H54 (cell line): ENCODE measurements at regions not wholly inside any gene's neighbourhood (a gene's known extent, or its start where the extent isn't known, plus 50 kb on each side); places are given as distances from the start of the nearest gene placed in this dataset.
"Not testable (repeated sequence)": the region's sequence is repeated elsewhere in the genome, so short reads cannot be mapped to it uniquely, and the experiment has no call there.

Experiments
- DNase-seq: peaks from one replicate; pipeline ENCODE4 v3.0.0; 2011; ENCODE audit warnings: low spot score, mixed read lengths; ENCODE audit not compliant: insufficient read length
- FAIRE-seq: peaks from 3 replicates; lab custom pipeline; 2011; peaks lifted over from hg19 to GRCh38; lab: Jason Lieb, UNC
- POLR2A ChIP-seq: IDR thresholded peaks from 2 replicates; pipeline ENCODE4 v1.6.1; 2011; ENCODE audit warnings: low read depth, mild to moderate bottlenecking, low read length

DNA sequence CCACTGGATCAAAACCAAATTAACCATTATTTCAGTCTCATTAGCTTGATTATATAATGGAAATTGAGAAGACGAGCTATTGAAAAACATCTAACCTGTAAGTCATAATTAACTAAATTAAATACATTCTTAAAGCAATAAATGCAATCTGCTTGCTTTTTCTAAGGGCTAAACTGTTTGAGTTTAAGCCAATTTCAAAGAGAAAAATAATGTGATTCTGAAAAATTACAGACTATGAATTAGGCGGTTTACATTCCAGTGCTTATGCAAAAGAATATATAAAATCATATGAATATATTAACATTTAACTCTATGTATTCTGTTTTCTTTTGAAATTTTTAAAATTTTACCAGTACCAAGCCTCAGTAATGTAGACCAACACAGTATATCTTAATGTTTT is 1349.4 kb downstream of the FSCB start:
- no peak for DNase-seq
- TF ChIP-seq POLR2A, result no peak
- FAIRE-seq, result no peak

DNA sequence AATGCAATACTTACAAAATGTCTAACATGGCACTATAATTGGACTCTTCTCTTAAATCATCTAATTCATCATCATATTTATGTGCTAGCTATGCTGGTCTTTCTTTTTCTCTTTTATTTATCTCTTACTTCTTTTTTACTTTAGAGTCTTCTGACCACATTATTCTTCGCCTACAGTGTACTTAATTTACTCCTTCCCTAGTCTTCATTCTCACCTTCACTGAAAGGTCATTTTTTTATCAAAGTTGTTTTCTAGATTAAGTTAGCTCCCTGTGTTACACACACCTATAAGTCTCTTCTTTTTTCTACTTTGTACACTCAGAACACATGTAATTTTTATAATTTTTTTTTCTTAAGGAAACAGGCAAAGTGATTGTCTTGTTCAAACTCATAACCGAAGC is 1351.2 kb downstream of the FSCB start:
- TF ChIP-seq POLR2A, result no peak
- no peak for FAIRE-seq
- DNase-seq, result no peak

DNA sequence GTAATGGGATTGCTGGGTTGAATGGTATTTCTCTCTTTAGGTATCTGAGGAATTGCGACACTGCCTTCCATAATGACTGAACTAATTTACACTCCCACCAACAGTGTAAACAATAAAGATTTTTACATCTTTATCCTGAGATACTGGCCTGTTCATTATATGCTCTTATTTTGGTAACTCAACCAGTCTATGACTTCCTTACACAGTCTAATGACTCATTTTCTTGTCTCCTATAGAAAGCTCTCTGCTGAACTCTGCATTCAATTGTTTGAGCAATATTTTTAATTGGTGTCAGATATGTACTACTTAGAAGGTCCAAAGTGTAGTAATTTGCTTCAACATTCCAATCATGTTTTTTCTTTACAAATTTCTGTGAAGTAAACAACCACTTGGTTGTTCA is 1351.8 kb downstream of the FSCB start:
- FAIRE-seq, result no peak
- TF ChIP-seq POLR2A, result no peak

DNA sequence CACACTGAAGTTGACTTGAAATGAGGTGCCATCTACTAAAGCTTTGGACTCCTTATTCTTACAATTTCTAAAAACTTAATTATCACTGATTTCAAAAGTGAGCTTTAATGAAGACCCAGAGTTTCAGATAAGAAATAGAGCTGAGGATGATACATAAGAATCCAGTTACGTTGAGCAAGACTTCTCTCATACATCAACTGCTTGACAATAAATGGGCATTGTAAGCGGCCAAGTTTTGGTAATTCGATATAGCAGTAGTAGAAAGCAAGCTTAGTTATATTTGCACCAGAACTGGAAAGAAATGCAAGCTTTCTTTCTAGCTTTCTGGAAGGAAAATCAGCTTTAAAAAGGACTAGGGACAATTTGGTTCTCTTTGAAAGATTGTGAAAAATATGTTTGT is 1359.6 kb downstream of the FSCB start:
- FAIRE-seq (no peak), DNase-seq (no peak)
- no peak for TF ChIP-seq POLR2A

More for the DNA sequence above, 1351.8 kb downstream of the FSCB start:
- DNase-seq, result no peak

DNA sequence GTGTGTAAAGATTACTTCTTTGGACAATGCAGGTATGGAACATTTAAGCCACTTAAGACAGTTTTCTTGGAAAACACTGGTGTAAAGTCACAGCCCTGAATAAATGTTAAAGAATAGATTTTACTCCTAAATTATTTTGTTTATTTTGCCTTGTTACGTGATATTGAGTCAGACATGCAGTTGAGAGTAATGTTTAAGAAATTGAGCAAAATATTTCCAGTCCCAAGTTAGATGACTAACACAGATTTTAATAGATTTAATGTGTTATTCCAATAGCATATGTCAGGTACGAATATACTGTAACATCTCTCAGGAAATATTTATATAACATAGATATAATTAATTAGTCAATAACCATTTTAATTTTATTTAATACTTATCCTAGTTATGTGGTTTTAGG is 1361.7 kb downstream of the FSCB start:
- no peak for FAIRE-seq
- TF ChIP-seq POLR2A, result no peak
- DNase-seq, result no peak

DNA sequence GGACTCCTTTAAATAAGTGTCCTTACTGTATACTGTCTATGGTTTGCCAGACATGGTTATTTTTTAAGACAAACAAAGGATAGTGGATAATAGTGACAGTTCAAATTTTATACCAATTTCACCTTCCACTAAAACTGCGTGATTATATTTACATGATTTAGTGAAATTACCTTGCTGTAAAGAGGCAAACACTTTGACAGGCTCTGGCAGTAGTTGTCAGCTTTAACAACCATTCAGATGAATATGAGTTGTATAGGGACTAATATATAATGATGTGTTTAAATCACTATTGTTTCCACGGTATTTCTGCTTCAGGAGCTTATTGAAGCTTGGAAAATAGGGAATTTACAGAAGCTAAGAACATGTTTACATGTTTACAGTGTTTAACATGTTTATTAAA is 1364.0 kb downstream of the FSCB start:
- TF ChIP-seq POLR2A, result no peak
- no peak for DNase-seq
- no peak for FAIRE-seq

DNA sequence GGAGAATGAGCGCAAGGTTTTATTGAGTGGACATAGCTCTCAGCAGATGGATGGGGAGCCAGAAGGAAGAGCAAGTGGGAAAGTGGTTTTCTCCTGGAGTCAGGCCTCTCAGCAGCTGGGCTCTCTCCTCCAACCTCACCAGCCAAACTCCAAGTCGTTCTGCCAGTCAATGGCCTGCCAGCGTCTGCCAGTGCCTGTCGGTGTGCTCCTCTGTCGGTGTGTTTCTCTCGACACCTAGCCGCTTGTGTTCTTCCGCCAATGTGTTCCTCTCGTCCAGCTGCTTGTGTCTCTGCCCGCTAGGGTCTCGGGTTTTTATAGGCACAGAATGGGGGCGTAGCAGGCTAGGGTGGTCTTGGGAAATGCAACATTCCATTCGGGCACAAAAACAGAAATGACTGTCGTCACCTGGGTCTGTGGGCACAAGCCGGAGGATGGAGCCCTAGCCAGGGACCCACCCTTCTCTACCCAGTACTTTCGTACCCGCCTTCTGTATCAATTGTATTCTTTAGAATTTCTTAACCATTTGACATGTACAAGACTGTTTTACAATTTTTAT is 1365.4 kb downstream of the FSCB start:
- TF ChIP-seq POLR2A, result no peak
- FAIRE-seq (no peak), DNase-seq (no peak)

DNA sequence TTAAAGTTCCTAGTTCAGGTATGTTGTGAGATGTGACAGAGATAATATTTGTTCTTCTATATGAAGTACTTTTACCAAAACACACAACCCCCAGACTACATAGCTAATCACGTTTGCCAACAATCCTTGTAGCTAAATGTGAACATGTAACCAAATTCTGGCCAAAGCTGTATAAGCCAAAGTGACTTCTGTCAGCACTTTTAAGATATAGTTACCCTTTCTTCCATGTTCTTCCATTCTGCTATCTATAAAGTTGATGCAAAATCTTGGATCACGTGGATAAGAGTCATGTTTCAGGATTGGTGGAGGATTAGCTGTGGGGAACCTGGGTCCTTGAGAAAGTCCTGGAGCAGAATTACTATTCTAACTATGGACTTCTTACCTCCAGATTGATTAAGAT is 1366.6 kb downstream of the FSCB start:
- no peak for TF ChIP-seq POLR2A
- FAIRE-seq, result no peak
- DNase-seq, result no peak

DNA sequence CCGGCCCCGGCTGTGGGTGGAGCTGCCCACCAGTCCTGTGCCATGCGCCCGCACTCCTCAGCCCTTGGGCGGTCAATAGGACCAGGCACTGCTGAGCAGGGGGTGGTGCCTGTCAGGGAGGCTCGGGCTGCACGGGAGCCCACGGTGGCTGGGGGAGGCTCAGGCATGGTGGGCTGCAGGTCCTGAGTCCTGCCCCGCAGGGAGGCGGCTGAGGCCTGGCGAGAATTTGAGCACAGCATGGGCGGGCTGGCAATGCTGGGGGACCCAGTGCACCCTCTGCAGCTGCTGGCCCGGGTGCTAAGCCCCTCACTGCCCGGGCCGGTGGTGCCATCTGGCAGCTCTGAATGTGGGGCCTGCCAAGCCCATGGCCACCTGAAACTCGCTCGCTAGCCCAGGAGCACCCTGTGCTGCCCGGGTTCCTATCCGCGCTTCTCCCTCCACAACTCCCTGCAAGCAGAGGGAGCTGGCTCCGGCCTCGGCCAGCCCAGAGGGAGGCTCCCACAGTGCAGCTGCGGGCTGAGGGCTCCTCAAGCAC is 1371.1 kb downstream of the FSCB start:
- no peak for TF ChIP-seq POLR2A
- no peak for DNase-seq
- no peak for FAIRE-seq

DNA sequence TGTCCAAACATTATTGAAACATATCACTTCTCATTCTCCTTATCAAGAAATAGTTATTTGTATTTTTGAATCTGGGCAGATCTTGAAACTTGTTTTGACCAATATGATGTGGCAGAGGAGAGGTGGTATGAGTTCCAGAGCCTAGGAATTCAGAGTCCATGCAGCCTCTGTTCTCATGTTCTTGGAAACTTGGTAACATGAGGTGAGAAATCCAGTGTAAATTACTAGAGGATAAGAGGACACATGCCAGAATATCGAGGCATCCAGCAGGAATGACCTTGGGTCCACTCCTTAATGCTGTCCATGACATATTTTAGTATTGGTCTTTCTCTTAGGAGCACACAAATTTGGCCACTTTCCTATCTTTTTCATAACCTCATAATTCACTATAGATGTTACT is 1374.6 kb downstream of the FSCB start:
- no peak for TF ChIP-seq POLR2A
- FAIRE-seq (no peak), DNase-seq (no peak)

DNA sequence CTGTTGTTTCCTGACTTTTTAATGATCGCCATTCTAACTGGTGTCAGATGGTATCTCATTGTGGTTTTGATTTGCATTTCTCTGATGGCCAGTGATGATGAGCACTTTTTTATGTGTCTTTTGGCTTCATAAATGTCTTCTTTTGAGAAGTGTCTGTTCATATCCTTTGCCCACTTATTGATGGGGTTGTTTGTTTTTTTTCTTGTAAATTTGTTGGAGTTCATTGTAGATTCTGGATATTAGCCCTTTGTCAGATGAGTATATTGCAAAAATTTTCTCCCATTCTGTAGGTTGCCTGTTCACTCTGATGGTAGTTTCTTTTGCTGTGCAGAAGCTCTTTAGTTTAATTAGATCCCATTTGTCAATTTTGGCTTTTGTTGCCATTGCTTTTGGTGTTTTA is 1378.7 kb downstream of the FSCB start:
- not testable (repeated sequence) for DNase-seq, FAIRE-seq

DNA sequence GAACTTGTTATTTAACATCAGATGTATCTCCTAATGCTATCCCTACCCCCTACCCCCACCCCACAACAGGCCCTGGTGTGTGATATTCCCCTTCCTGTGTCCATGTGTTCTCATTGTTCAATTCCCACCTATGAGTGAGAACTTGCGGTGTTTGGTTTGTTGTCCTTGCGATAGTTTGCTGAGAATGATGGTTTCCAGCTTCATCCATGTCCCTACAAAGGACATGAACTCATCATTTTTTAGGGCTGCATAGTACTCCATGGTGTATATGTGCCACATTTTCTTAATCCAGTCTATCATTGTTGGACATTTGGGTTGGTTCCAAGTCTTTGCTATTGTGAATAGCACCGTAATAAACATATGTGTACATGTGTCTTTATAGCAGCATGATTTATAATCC is 1379.2 kb downstream of the FSCB start:
- FAIRE-seq, DNase-seq: not testable (repeated sequence)

DNA sequence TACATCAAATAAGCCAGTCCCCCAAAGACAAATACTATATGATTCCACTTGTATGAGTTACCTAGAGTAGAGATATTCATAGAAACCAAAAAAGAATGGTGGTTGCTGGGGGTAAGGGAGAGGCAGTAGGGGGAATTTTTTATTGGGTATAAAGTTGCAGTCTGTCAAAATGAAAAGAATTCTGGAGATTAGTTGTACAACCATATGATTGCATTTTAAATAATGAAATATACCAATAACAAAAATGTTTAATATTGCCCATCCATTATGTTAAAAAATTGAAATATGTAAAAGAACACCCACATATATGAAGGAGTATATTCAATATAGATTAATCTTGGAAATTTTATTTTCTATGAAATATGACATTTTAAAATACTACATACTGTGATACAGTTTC is 1383.5 kb downstream of the FSCB start:
- no peak for DNase-seq
- no peak for FAIRE-seq

DNA sequence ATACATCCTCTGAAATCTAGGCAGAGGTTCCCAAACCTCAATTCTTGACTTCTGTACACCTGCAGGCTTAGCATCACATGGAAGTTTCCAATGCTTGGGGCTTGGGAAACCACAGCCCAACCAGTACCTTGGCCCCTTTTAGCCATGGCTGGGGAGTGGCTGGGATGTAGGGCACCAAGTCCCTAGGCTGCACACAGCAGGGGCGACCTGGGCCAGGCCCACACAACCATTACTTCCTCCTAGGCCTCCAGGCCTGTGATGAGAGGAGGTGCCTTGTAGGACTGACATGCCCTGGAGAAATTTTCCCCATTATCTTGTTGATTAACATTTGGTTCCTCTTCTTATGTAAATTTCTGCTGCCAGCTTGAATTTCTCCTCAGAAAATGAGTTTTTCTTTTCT is 1387.4 kb downstream of the FSCB start:
- TF ChIP-seq POLR2A, result no peak
- FAIRE-seq, result no peak
- DNase-seq, result no peak

More for the DNA sequence above, 1383.5 kb downstream of the FSCB start:
- no peak for TF ChIP-seq POLR2A

DNA sequence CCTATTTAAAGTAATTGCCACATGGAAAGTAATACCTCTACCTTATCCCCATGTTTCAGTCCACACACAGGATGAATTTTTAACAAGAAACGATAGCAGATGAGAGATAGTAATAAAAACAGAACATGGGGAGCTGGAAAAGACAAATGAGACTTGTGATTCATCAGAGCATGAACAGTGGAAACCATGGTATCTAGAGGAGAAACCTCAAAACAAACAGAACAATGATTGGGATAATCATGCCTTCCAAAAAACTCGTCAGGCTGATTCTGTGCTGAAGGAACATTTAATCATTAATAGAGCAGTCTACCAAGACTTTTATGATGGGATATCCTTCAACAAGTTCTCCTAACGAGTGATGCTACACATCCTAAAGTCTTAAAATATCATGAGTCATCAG is 1390.7 kb downstream of the FSCB start:
- no peak for TF ChIP-seq POLR2A
- no peak for FAIRE-seq
- no peak for DNase-seq
